ENCODE measurements at regions not wholly inside any gene's neighbourhood (a gene's known extent, or its start where the extent isn't known, plus 50 kb on each side); places are given as distances from the start of the nearest gene placed in this dataset.
"Not testable (repeated sequence)": the region's sequence is repeated elsewhere in the genome, so short reads cannot be mapped to it uniquely, and the experiment has no call there.

DNA sequence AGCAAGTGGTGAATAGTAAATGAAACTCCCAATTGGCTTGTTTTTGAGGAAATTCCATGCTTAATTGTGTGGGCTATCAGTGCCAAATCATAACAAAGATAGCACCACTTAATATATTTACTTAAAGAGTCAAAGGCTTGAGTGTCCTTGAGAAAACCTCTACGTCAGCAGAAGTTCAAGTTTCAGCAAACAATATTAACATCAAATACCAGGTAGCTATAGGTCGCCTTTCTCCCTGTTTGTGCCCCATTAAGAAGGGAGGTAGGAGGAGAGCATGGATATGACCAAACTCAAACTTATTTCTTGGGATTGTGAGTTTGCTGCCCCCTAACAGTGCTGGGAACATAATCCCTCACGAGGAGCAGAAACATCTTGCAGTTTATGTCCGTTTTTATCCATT lies 105.6 kb upstream of the SYN3 start:
- Histone ChIP-seq H3K9me3 (replicated peaks) (no peaks in the 10 kb centered on the region), H3K27ac (no peak overlapping the region), H3K4me1 (no peaks in the 10 kb centered on the region), H3K36me3 (no peaks in the 10 kb centered on the region), H3K27me3 (no peaks in the 10 kb centered on the region), H3K4me3 (no peak overlapping the region)
- DNase-seq, result no peak

DNA sequence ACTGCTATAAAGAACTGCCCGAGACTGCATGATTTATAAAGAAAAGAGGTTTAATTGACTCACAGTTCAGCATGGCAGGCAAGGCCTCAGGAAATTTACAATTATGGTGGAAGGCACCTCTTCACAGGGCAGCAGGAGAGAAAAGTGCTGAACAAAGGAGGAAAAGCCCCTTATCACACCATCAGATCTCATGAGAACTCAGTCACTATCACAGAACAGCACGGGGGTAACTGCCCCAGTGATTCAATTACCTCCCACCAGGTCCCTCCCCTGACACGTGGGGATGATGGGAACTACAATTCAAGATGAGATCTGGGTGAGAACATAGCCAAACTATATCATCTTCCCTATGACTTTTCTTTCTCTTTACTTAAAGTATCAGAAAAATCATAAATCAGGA lies 104.0 kb upstream of the SYN3 start:
- Histone ChIP-seq H3K36me3 (no peaks in the 10 kb centered on the region), H3K27ac (no peak overlapping the region), H3K27me3 (no peaks in the 10 kb centered on the region), H3K9me3 (replicated peaks) (no peaks in the 10 kb centered on the region), H3K4me1 (no peaks in the 10 kb centered on the region), H3K4me3 (no peak overlapping the region)
- no peak for DNase-seq

DNA sequence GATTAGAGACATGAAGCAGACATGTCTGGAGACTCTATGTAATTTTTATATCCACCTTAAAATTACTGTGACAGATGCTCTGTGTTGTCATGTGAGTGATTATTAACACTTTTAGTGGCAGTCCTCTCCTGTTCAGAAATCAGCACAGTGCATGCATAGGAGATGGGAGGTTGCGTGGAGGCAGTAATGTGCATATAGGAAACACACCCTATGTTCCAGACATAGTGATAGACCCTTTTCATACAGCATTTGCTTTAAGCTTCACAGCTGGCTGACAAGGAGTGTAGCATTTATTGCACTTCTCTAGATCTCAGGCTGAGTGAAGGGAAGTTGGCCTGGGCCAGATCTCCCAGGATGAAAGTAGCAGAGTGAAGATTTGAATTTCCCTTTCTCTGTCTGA lies 102.3 kb upstream of the SYN3 start:
- Histone ChIP-seq H3K27me3 (no peaks in the 10 kb centered on the region), H3K36me3 (no peaks in the 10 kb centered on the region), H3K4me1 (no peaks in the 10 kb centered on the region), H3K27ac (no peak overlapping the region), H3K9me3 (replicated peaks) (no peaks in the 10 kb centered on the region), H3K4me3 (no peak overlapping the region)
- DNase-seq, result no peak

DNA sequence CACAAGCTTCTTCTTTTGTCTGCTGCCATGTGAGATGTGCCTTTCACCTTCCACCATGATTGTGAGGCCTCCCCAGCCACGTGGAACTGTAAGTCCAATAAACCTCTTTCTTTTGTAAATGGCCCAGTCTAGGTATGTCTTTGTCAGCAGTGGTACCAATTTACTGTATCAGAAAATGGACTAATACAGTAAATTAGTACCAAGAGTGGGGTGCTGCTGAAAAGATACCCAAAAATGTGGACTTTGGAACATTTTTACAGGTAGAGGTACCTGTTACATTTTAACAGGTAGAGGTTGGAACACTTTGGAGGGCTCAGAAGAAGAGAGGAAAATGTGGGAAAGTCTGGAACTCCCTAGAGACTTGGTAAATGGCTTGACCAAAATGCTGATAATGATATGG lies 96.8 kb upstream of the SYN3 start:
- DNase-seq; H3K9me3 ChIP-seq (replicated peaks); H3K4me3 ChIP-seq; H3K4me1 ChIP-seq; H3K27me3 ChIP-seq; H3K27ac ChIP-seq; H3K36me3 ChIP-seq: not testable (repeated sequence)

- Histone ChIP-seq H3K36me3 (no peaks in the 10 kb centered on the region), H3K27ac (no peak overlapping the region), H3K27me3 (no peaks in the 10 kb centered on the region), H3K9me3 (replicated peaks) (no peaks in the 10 kb centered on the region), H3K4me1 (no peaks in the 10 kb centered on the region), H3K4me3 (no peak overlapping the region)
- no peak for DNase-seq
These were observed 91.4 kb upstream of the SYN3 start for GRCh38 chr22:33149611-33150010.

- Histone ChIP-seq H3K9me3 (replicated peaks) (no peaks in the 10 kb centered on the region), H3K27ac (no peak overlapping the region), H3K36me3 (no peaks in the 10 kb centered on the region), H3K4me1 (no peaks in the 10 kb centered on the region), H3K27me3 (no peaks in the 10 kb centered on the region), H3K4me3 (no peak overlapping the region)
- no peak for DNase-seq
These were observed 86.5 kb upstream of the SYN3 start for GRCh38 chr22:33144721-33145120.

DNA sequence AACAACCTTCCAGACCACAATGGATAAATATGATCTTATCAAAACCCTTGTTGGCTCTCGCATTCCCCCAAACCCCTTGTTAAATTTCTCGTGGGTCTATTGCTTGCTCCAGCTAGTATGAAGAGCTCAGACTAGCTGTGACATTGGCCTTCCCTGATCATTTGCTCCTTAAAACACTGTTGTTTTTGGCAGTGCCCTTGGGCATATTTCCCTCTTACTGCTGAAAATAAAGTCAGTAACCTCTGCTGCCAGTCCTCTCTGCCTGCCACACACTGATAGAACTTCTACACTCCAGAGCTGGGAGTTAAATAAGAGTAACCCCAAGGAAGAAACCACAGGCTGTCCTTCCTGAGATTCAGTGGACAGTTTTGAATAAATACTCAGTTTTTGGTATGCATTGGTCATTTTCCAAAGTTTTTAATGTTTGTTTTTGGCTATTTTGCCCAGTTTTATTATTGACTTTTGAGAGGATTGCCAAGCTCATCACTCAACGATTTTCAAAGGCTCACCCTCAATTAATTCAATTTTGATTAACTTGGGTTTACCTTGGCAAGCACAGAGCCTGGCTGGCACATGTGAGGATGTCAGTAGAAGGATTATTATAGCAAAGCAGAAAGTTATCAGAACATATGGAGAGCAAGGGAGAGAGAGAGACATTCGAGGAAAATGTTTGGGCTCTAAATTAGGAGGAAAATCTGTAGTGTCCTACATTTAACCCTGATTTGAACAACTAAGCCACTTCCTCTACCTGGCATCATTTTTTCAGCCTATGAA lies 84.3 kb upstream of the SYN3 start:
- Histone ChIP-seq H3K4me1 (no peaks in the 10 kb centered on the region), H3K27ac (no peak overlapping the region), H3K27me3 (no peaks in the 10 kb centered on the region), H3K9me3 (replicated peaks) (no peaks in the 10 kb centered on the region), H3K4me3 (no peak overlapping the region), H3K36me3 (no peaks in the 10 kb centered on the region)
- DNase-seq, result no peak

GRCh38 chr22:33139937-33140336 lies 81.8 kb upstream of the SYN3 start:
- Histone ChIP-seq H3K4me3 (no peak overlapping the region), H3K27ac (no peak overlapping the region), H3K36me3 (no peaks in the 10 kb centered on the region), H3K9me3 (replicated peaks) (no peaks in the 10 kb centered on the region), H3K4me1 (no peaks in the 10 kb centered on the region), H3K27me3 (no peaks in the 10 kb centered on the region)
- DNase-seq, result no peak

- H3K9me3 ChIP-seq (replicated peaks); H3K36me3 ChIP-seq; H3K27me3 ChIP-seq; H3K4me3 ChIP-seq; DNase-seq; H3K27ac ChIP-seq; H3K4me1 ChIP-seq: not testable (repeated sequence)
These were observed 80.2 kb upstream of the SYN3 start for GRCh38 chr22:33138333-33138732.

GRCh38 chr22:33130473-33130872 lies 72.3 kb upstream of the SYN3 start:
- H3K9me3 ChIP-seq (replicated peaks), result no peaks in the 10 kb centered on the region
- H3K27me3 ChIP-seq, result no peaks in the 10 kb centered on the region
- no peaks in the 10 kb centered on the region for H3K4me1 ChIP-seq
- H3K36me3 ChIP-seq, result no peaks in the 10 kb centered on the region
- no peak overlapping the region for H3K4me3 ChIP-seq
- DNase-seq, result no peak
- no peak overlapping the region for H3K27ac ChIP-seq

GRCh38 chr22:33129621-33130020 lies 71.4 kb upstream of the SYN3 start:
- Histone ChIP-seq H3K36me3 (no peaks in the 10 kb centered on the region), H3K27me3 (no peaks in the 10 kb centered on the region), H3K4me1 (no peaks in the 10 kb centered on the region), H3K4me3 (no peak overlapping the region), H3K27ac (no peak overlapping the region), H3K9me3 (replicated peaks) (no peaks in the 10 kb centered on the region)
- DNase-seq, result peak in 1 of 2 experiments; percentile 1

DNA sequence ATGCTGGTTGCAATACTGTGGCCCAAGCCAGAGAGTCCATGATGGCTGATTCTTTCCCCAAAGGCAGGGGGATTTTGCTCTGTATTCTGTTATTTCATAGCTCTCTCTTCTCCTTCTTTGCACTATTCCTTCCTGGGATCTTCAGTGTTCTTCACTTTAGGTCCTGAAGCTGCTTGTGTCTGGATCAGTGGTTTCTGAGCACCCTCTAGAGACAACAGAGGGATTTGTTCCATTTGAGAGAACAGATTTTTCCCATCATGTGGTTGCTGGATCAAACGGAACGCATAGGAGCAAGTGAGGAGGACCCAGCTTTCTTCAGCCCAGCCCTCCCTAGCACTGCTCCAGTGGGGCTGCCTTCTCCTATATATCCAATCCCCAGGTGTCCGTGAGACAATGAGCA lies 68.7 kb upstream of the SYN3 start:
- H3K36me3 ChIP-seq, result no peaks in the 10 kb centered on the region
- H3K4me3 ChIP-seq, result no peak overlapping the region
- DNase-seq, result no peak
- H3K9me3 ChIP-seq (replicated peaks), result no peaks in the 10 kb centered on the region
- no peaks in the 10 kb centered on the region for H3K27me3 ChIP-seq
- no peak overlapping the region for H3K27ac ChIP-seq
- no peaks in the 10 kb centered on the region for H3K4me1 ChIP-seq

DNA sequence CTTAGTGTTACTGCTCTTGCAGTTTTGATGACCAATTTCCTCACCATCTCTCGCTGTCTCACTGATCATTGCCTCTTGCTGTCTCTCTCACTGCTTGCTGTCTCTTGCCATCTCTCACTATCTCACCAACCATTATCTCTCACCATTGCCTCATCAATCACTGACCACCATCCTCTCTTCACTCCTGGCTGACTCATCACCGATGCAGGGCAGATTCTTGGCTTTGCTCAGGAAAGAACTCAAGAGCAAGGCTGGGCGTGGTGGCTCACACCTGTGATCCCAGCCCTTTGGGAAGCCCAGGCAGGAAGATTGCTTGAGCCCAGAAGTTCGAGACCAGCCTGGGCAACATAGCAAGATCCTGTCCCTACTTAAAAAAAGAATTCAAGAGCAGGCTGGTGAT lies 66.3 kb upstream of the SYN3 start:
- Histone ChIP-seq H3K27ac (no peak overlapping the region), H3K4me3 (no peak overlapping the region), H3K4me1 (no peaks in the 10 kb centered on the region), H3K27me3 (no peaks in the 10 kb centered on the region), H3K9me3 (replicated peaks) (no peaks in the 10 kb centered on the region), H3K36me3 (no peaks in the 10 kb centered on the region)
- no peak for DNase-seq

GRCh38 chr22:33122439-33122838 lies 64.3 kb upstream of the SYN3 start:
- H3K4me1 ChIP-seq; DNase-seq; H3K9me3 ChIP-seq (replicated peaks); H3K27me3 ChIP-seq; H3K4me3 ChIP-seq; H3K27ac ChIP-seq; H3K36me3 ChIP-seq: not testable (repeated sequence)

DNA sequence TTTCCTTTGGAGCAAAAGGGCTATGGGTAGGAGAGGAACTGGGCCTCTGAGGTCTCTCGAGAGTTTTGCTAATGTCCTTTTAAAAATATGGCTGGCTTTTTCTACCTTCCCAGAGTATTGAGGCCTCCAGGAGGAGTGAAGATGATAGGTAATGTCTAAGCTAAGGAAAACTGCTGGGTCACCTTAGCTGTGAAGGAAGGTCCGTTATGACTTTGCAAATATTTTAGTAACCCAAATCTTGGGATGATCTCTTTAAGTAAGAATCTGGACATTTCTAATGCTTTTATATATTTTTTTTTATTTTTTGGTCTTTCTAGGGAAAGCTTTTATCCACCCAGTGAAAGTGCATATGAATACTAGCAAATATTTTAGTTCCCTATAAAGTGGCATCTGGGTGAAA lies 60.9 kb upstream of the SYN3 start:
- no peak for DNase-seq
- no peaks in the 10 kb centered on the region for H3K36me3 ChIP-seq

DNA sequence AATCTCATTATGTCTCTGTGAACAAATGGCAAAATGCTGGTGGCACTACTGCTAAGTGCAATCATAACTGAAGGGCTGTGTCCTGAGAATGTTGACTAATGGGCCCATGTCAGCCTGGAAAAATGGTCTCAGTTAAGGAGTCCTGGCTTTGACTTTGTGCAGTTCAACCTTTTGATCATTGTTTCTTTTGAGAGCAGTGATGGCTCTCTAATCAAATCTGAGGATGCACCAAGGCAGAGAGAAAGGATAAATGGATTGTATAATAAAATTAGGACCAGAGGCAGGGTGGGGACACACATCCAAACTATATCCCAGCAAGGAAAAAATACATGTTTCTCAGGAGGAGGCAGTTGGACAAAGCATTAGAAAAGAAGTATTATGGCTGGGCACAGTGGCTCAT lies 59.6 kb upstream of the SYN3 start:
- Histone ChIP-seq H3K27ac (no peak overlapping the region), H3K27me3 (no peaks in the 10 kb centered on the region), H3K9me3 (replicated peaks) (no peaks in the 10 kb centered on the region), H3K4me3 (no peak overlapping the region), H3K36me3 (no peaks in the 10 kb centered on the region), H3K4me1 (no peaks in the 10 kb centered on the region)
- no peak for DNase-seq

More for the DNA sequence above, 60.9 kb upstream of the SYN3 start:
- Histone ChIP-seq H3K27ac (no peak overlapping the region), H3K27me3 (no peaks in the 10 kb centered on the region), H3K9me3 (replicated peaks) (no peaks in the 10 kb centered on the region), H3K4me1 (no peaks in the 10 kb centered on the region), H3K4me3 (no peak overlapping the region)
